GM23248 (cell line): ENCODE measurements at regions not wholly inside any gene's neighbourhood (a gene's known extent, or its start where the extent isn't known, plus 50 kb on each side); places are given as distances from the start of the nearest gene placed in this dataset.

ENCODE experiments used
- DNase-seq: peaks from one replicate; pipeline ENCODE4 v3.0.0-alpha.2; 2015
- H2AFZ ChIP-seq: fragments of 200-600 bp; sonication (generic); 2 replicates; pipeline ENCODE4 v1.6.1; 2016; ENCODE audit warnings: antibody characterized with exemption
- H3F3A ChIP-seq: fragments of 200-600 bp; sonication (generic); 2 replicates; pipeline ENCODE4 v1.6.1; 2016; ENCODE audit warnings: mild to moderate bottlenecking, antibody characterized with exemption, mixed run types; ENCODE audit not compliant: insufficient read depth
- H3K27ac ChIP-seq: fragments of 200-600 bp; sonication (generic); 2 replicates; pipeline ENCODE4 v1.5.1; 2016; ENCODE audit warnings: mild to moderate bottlenecking
- H3K27me3 ChIP-seq: fragments of 200-600 bp; sonication (generic); replicated peaks from 2 replicates; pipeline ENCODE4 v1.6.1; 2016; ENCODE audit warnings: mild to moderate bottlenecking; ENCODE audit not compliant: insufficient read depth
- H3K36me3 ChIP-seq: fragments of 200-600 bp; sonication (generic); 2 replicates; pipeline ENCODE4 v1.6.1; 2016; ENCODE audit warnings: low read depth, mild to moderate bottlenecking
- H3K4me1 ChIP-seq: fragments of 200-600 bp; sonication (generic); 2 replicates; pipeline ENCODE4 v1.6.1; 2016; ENCODE audit warnings: mild to moderate bottlenecking; ENCODE audit not compliant: insufficient read depth
- H3K4me2 ChIP-seq: fragments of 200-600 bp; sonication (generic); one replicate; pipeline ENCODE4 v1.6.1; 2016; ENCODE audit warnings: mild to moderate bottlenecking; ENCODE audit not compliant: unreplicated experiment
- H3K4me3 ChIP-seq: fragments of 200-600 bp; sonication (generic); 2 replicates; pipeline ENCODE4 v1.5.1; 2016; ENCODE audit warnings: mild to moderate bottlenecking
- H3K79me2 ChIP-seq: fragments of 200-600 bp; sonication (generic); 2 replicates; pipeline ENCODE4 v1.6.1; 2016; ENCODE audit warnings: mild to moderate bottlenecking; ENCODE audit not compliant: insufficient read depth
- H3K9ac ChIP-seq: fragments of 200-600 bp; sonication (generic); 2 replicates; pipeline ENCODE4 v1.6.1; 2016; ENCODE audit warnings: mild to moderate bottlenecking
- H3K9me2 ChIP-seq: fragments of 200-600 bp; sonication (generic); 2 replicates; pipeline ENCODE4 v1.6.1; 2016; ENCODE audit warnings: mixed run types, mild to moderate bottlenecking, moderate library complexity; ENCODE audit not compliant: insufficient read depth
- H3K9me3 ChIP-seq: fragments of 200-600 bp; sonication (generic); one replicate; pipeline ENCODE4 v1.6.1; 2017; ENCODE audit warnings: low read depth
- H4K20me1 ChIP-seq: fragments of 200-600 bp; sonication (generic); 2 replicates; pipeline ENCODE4 v1.6.0; 2016; ENCODE audit not compliant: insufficient read depth
- EZH2 ChIP-seq: fragments of 200-600 bp; sonication (generic); IDR thresholded peaks from 2 replicates; pipeline ENCODE4 v1.6.1; 2018; ENCODE audit warnings: antibody characterized with exemption, mild to moderate bottlenecking; ENCODE audit not compliant: insufficient read depth, poor library complexity, severe bottlenecking
- EZH2phosphoT487 ChIP-seq: fragments of 200-600 bp; sonication (generic); IDR thresholded peaks from 2 replicates; pipeline ENCODE4 v1.6.1; 2018; ENCODE audit warnings: antibody characterized with exemption, moderate library complexity, mild to moderate bottlenecking, low read depth; ENCODE audit not compliant: insufficient read depth
- WGBS, 2 experiments: methylation state at CpG; one replicate each; pipeline ENCODE4 v1.1.6; 2015 to 2017; ENCODE audit warnings: low lambda C conversion rate in 2 of 2, low coverage in 1 of 2; ENCODE audit errors: missing lambda C conversion rate in 2 of 2; 5-methylcytosine and 5-hydroxymethylcytosine counted together
- in situ Hi-C: fragments of 300-500 bp; cut with MboI; formaldehyde crosslinking; loops from 2 replicates; pipeline ENCODE4 v1.15.0; 2020

DNA sequence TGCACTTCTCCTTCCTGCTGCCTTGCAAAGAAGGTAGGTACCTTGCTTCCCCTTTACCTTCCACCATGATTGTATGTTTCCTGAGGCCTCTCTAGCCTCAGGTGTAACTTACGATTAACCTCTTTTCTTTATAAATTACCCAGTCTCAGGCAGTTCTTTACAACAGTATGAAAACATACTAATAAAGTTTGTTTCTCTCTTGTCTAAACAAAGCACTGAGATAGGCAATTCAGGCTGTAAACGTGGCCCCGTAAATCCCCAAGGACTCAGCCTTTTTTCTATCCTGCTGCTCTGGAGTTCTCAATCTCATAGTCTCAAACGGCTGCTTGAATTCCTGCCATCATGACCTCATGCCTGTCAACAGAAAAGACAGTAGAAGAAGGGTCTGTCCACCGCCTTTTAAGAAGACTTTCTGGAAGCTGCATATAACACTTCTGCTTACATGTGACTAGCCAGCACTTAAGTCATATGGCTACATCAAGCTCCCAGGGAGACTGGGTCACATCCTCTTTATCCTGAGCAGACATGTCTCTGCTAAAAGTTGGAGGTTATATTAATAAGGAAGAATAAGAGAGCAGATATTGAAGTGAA lies 257.8 kb downstream of the EBLN2 start:
- H3K27me3 ChIP-seq = peaks cover 3% of the 10 kb centered on the region; the same call in 1 of the 2 replicates
- H3K9me2 ChIP-seq = no peaks in the 10 kb centered on the region
- in situ Hi-C loops = no loop called here
- H3K4me3 ChIP-seq = no peak overlapping the region
- H3K79me2 ChIP-seq = no peaks in the 10 kb centered on the region
- no peak for TF ChIP-seq EZH2
- TF ChIP-seq EZH2phosphoT487 = no peak
- H3F3A ChIP-seq = peaks cover 9% of the 10 kb centered on the region
- H3K4me1 ChIP-seq = peaks cover 3% of the 10 kb centered on the region
- 55 to 56% methylated on average over 5 of the region's 5 CpGs for WGBS, 2 experiments
- DNase-seq = no peak
- no peaks in the 10 kb centered on the region for H4K20me1 ChIP-seq
- no peak overlapping the region for H3K27ac ChIP-seq
- H3K9ac ChIP-seq = no peak overlapping the region
- no peaks in the 10 kb centered on the region for H3K9me3 ChIP-seq
- no peaks in the 10 kb centered on the region for H3K36me3 ChIP-seq
- no peak overlapping the region for H2AFZ ChIP-seq
- H3K4me2 ChIP-seq = no peak overlapping the region

- no peaks in the 10 kb centered on the region for H3K9me3 ChIP-seq
- no peaks in the 10 kb centered on the region for H4K20me1 ChIP-seq
- H3K27ac ChIP-seq = no peak overlapping the region
- TF ChIP-seq EZH2phosphoT487 (no peak), EZH2 (no peak)
- H3F3A ChIP-seq = peaks cover 24% of the 10 kb centered on the region
- no peak overlapping the region for H3K4me2 ChIP-seq
- no peaks in the 10 kb centered on the region for H3K36me3 ChIP-seq
- in situ Hi-C loops = no loop called here
- peaks cover 16% of the 10 kb centered on the region for H3K4me1 ChIP-seq
- WGBS, 2 experiments = 46 to 48% methylated on average over 8 of the region's 8 CpGs
- H3K27me3 ChIP-seq = no peaks in the 10 kb centered on the region
- peak; percentile 34 for DNase-seq
- no peaks in the 10 kb centered on the region for H3K79me2 ChIP-seq
- H3K4me3 ChIP-seq = no peak overlapping the region
- H2AFZ ChIP-seq = no peak overlapping the region
- no peak overlapping the region for H3K9ac ChIP-seq
- H3K9me2 ChIP-seq = no peaks in the 10 kb centered on the region
Observed at GRCh38 chr3:73321286-73321999, 260.0 kb downstream of the EBLN2 start.

DNA sequence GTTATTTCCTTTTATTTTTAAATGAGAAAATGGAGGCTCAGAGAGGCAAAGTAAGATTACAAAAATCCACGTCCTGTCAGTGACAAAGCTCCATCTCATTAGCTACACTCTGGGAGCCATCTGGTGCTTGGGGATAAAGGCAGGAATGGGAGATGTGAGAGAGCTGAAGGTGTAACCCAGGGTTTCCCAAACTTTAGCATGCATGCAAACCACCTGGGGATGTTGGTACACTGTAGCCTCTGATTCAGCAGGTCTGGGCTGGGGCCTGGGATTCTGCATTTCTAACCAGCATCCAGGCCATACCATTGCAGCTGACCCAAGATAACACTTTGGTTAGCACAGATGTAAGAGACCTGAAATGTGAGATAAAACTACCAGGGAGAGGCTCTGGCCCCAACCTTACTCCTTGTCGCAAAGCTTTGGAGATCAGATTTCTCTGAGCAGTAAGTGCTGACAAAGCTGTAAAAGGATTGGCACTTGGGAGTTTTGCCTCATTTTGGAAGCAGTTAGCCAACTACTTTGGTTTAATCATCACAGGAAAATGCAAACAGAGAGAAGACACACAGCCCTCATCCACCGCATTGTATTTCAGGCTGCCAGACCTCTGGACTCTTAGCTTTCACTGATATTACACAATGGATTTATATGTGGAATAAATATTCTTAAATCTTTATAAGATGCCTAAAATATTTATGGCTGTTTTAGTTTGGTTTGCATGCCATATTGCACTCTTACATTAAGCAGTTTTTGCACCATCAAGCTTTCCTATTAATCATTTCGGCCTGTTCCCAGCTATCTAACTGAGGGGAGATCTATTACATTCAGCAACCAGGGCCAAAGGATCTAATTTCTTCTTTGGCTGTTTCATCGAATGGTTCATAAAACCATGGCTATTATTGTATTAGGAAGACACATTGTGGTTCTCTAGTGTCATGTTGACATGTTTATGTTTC lies 263.0 kb downstream of the EBLN2 start:
- peak overlapping the region; percentile 36 for H3K27ac ChIP-seq
- H3K9me3 ChIP-seq = no peaks in the 10 kb centered on the region
- 19 to 21% methylated on average over 5 of the region's 5 CpGs for WGBS, 2 experiments

GRCh38 chr3:73326396-73326795 lies 264.9 kb downstream of the EBLN2 start:
- Histone ChIP-seq H3K9me3 (no peaks in the 10 kb centered on the region), H3K9ac (no peak overlapping the region), H2AFZ (no peak overlapping the region), H3K27ac (no peak overlapping the region), H3K4me1 (peaks cover 16% of the 10 kb centered on the region), H3K4me2 (no peak overlapping the region), H3K9me2 (no peaks in the 10 kb centered on the region), H3K27me3 (peaks cover 20% of the 10 kb centered on the region; the same call in 1 of the 2 replicates), H3K4me3 (no peak overlapping the region), H3F3A (peaks cover 24% of the 10 kb centered on the region), H4K20me1 (no peaks in the 10 kb centered on the region), H3K79me2 (no peaks in the 10 kb centered on the region), H3K36me3 (no peaks in the 10 kb centered on the region)
- no peak for DNase-seq
- no peak for TF ChIP-seq EZH2phosphoT487
- no peak for TF ChIP-seq EZH2
- 88 to 91% methylated on average over 3 of the region's 3 CpGs for WGBS, 2 experiments
- in situ Hi-C loops = no loop called here

More for the DNA sequence above, 263.0 kb downstream of the EBLN2 start:
- H3K36me3 ChIP-seq = no peaks in the 10 kb centered on the region
- 0 out of 2 replicates have a peak, but pooled peaks cover 12% of the 10 kb centered on the region for H3K27me3 ChIP-seq
- in situ Hi-C loops = no loop called here
- peak; percentile 86 for DNase-seq
- H3K4me2 ChIP-seq = peak overlapping the region; percentile 39
- no peaks in the 10 kb centered on the region for H3K79me2 ChIP-seq
- no peaks in the 10 kb centered on the region for H3K9me2 ChIP-seq
- H3K4me3 ChIP-seq = no peak overlapping the region
- H4K20me1 ChIP-seq = no peaks in the 10 kb centered on the region
- H2AFZ ChIP-seq = 0 out of 2 replicates have a peak overlapping the region, but pooled peaks have one; percentile 2
- TF ChIP-seq EZH2phosphoT487 (no peak), EZH2 (no peak)
- H3F3A ChIP-seq = peaks cover 24% of the 10 kb centered on the region
- peak overlapping the region; percentile 5; the same call in 1 of the 2 replicates for H3K9ac ChIP-seq
- H3K4me1 ChIP-seq = peaks cover 16% of the 10 kb centered on the region
